SK-N-SH (cell line): ENCODE measurements at regions not wholly inside any gene's neighbourhood (a gene's known extent, or its start where the extent isn't known, plus 50 kb on each side); places are given as distances from the start of the nearest gene placed in this dataset.
A peak's percentile ranks its signal among the peaks of the same experiment; 100 is the strongest.

ENCODE experiments used
- CTCF ChIA-PET: fragments of 300-600, 350-600 bp; formaldehyde crosslinking; extraction: SDS; loops from one replicate; lab custom pipeline; 2021; lab: Yijun Ruan, JAX
- POLR2A ChIA-PET: fragments of 350-600 bp; sonication (Branson Sonifier 250); formaldehyde crosslinking; extraction: SDS; loops from one replicate; lab custom pipeline; 2020; ENCODE audit warnings: antibody characterized with exemption, inconsistent platforms; lab: Yijun Ruan, JAX
- DNase-seq: peaks from one replicate; pipeline ENCODE4 v3.0.0; 2012
- H2AFZ ChIP-seq: fragments of 200-600 bp; sonication (generic); 2 replicates; pipeline ENCODE4 v1.8.1; 2016; ENCODE audit warnings: antibody characterized with exemption, mild to moderate bottlenecking, low read depth
- H3F3A ChIP-seq: fragments of 200-600 bp; sonication (generic); replicated peaks from 2 replicates; pipeline ENCODE3; 2016; ENCODE audit warnings: antibody characterized with exemption, mild to moderate bottlenecking; ENCODE audit not compliant: insufficient read depth
- H3K27ac ChIP-seq, 2 experiments: fragments of 200-500 bp in 1 of 2; fragments of 200-600 bp in 1 of 2; sonication (Bioruptor generic) in 1 of 2; sonication (generic), shearing (Covaris generic) in 1 of 2; 2 replicates each; pipeline versions ENCODE4 v1.5.1 to v1.6.1; 2014 to 2016; ENCODE audit warnings: low read depth in 2 of 2, inconsistent platforms in 1 of 2, low read length in 1 of 2, mild to moderate bottlenecking in 1 of 2, mixed read lengths in 1 of 2
- H3K27me3 ChIP-seq: fragments of 200-600 bp; sonication (generic), shearing (Covaris generic); 2 replicates; pipeline ENCODE4 v1.6.1; 2016; ENCODE audit warnings: mixed run types; ENCODE audit not compliant: insufficient read depth
- H3K36me3 ChIP-seq, 2 experiments: fragments of 200-500 bp in 1 of 2; fragments of 200-600 bp in 1 of 2; sonication (Bioruptor generic) in 1 of 2; sonication (generic) in 1 of 2; replicated peaks in 1 of 2; 2 replicates each; pipeline versions ENCODE3 to v1.5.1; 2014 to 2016; ENCODE audit warnings: low read length in 1 of 2, mild to moderate bottlenecking in 1 of 2; ENCODE audit not compliant: insufficient read depth in 2 of 2, control insufficient read depth in 1 of 2
- H3K4me1 ChIP-seq, 2 experiments: fragments of 200-500 bp in 1 of 2; fragments of 200-600 bp in 1 of 2; sonication (Bioruptor generic) in 1 of 2; sonication (generic), shearing (Covaris generic) in 1 of 2; 2 replicates each; pipeline versions ENCODE4 v1.5.1 to v1.6.1; 2014 to 2016; ENCODE audit warnings: low read depth in 1 of 2, low read length in 1 of 2, mixed run types in 1 of 2; ENCODE audit not compliant: insufficient read depth in 2 of 2, control insufficient read depth in 1 of 2
- H3K4me2 ChIP-seq: fragments of 200-600 bp; sonication (generic), shearing (Covaris generic); 2 replicates; pipeline ENCODE4 v1.6.1; 2017; ENCODE audit warnings: mixed run types
- H3K4me3 ChIP-seq, 2 experiments: fragments of 200-500 bp in 1 of 2; fragments of 200-600 bp in 1 of 2; sonication (Bioruptor generic) in 1 of 2; sonication (generic), shearing (Covaris generic) in 1 of 2; 2 replicates each; pipeline versions ENCODE4 v1.5.1 to v1.8.1; 2014 to 2016; ENCODE audit warnings: low read depth in 2 of 2, inconsistent platforms in 1 of 2, low read length in 1 of 2, mild to moderate bottlenecking in 1 of 2, mixed read lengths in 1 of 2, moderate library complexity in 1 of 2
- H3K79me2 ChIP-seq: fragments of 200-600 bp; sonication (generic); 2 replicates; pipeline ENCODE4 v1.8.1; 2017; ENCODE audit warnings: mild to moderate bottlenecking; ENCODE audit not compliant: insufficient read depth
- H3K9ac ChIP-seq: fragments of 200-600 bp; sonication (generic); 2 replicates; pipeline ENCODE4 v1.6.1; 2017; ENCODE audit warnings: mixed run types
- H3K9me2 ChIP-seq: fragments of 200-600 bp; sonication (generic); 2 replicates; pipeline ENCODE4 v1.6.1; 2017; ENCODE audit warnings: mixed run types
- H3K9me3 ChIP-seq: fragments of 200-600 bp; sonication (generic); 2 replicates; pipeline ENCODE4 v1.6.1; 2017; ENCODE audit warnings: mixed run types, mild to moderate bottlenecking, moderate library complexity
- H4K20me1 ChIP-seq: fragments of 200-600 bp; sonication (generic); 2 replicates; pipeline ENCODE4 v1.6.1; 2017; ENCODE audit warnings: mild to moderate bottlenecking, mixed run types; ENCODE audit not compliant: insufficient read depth
- GATA2 ChIP-seq: sonication (generic); formaldehyde crosslinking; IDR thresholded peaks from 2 replicates; pipeline ENCODE4 v1.5.0; 2020; ENCODE audit warnings: mild to moderate bottlenecking, missing genetic modification reagents
- JUND ChIP-seq: IDR thresholded peaks from 2 replicates; pipeline ENCODE4 v1.4.0; 2012
- MAX ChIP-seq: IDR thresholded peaks from 2 replicates; pipeline ENCODE4 v1.4.0; 2012; ENCODE audit warnings: low read depth
- POLR2AphosphoS5 ChIP-seq: IDR thresholded peaks from 2 replicates; pipeline ENCODE4 v1.6.1; 2012; ENCODE audit warnings: low read depth, low read length
- SMC3 ChIP-seq: IDR thresholded peaks from 2 replicates; pipeline ENCODE4 v1.6.1; 2012; ENCODE audit warnings: low read depth, low read length, improper control_type of control experiment
- TAF1 ChIP-seq: IDR thresholded peaks from 2 replicates; pipeline ENCODE4 v1.6.1; 2012; ENCODE audit warnings: low read depth, mild to moderate bottlenecking, low read length, moderate library complexity, borderline replicate concordance
- TEAD4 ChIP-seq: IDR thresholded peaks from 2 replicates; pipeline ENCODE4 v1.4.0; 2012; ENCODE audit warnings: mild to moderate bottlenecking, borderline replicate concordance; ENCODE audit not compliant: insufficient read depth
- YY1 ChIP-seq: IDR thresholded peaks from 2 replicates; pipeline ENCODE4 v1.4.0; 2012; ENCODE audit warnings: low read depth, mild to moderate bottlenecking
- WGBS: methylation state at CpG from one replicate; pipeline ENCODE4 v1.1.6; 2017; ENCODE audit warnings: low lambda C conversion rate; 5-methylcytosine and 5-hydroxymethylcytosine counted together

GRCh38 chr15:58264053-58264971 is 126.1 kb downstream of the AQP9 start:
- POLR2A ChIA-PET: no interaction called here

GRCh38 chr15:58267051-58267450 is 128.9 kb downstream of the AQP9 start:
- 60% methylated on average over 1 of the region's 1 CpG for WGBS
- POLR2A ChIA-PET: no interaction called here
- no peak overlapping the region for H3K9ac ChIP-seq
- no peaks in the 10 kb centered on the region for H3F3A ChIP-seq
- CTCF ChIA-PET: interaction anchor here (1.2 to 2.3 kb wide), 2 partner anchors 39 to 283 kb away, joined by 3 to 9 read pairs; no protein-coding TSS in a partner anchor
- H3K4me2 ChIP-seq: no peak overlapping the region
- no peaks in the 10 kb centered on the region for H3K9me2 ChIP-seq
- TF ChIP-seq JUND: no peak
- TF ChIP-seq TAF1: no peak
- TF ChIP-seq SMC3: no peak
- TF ChIP-seq, all 33 proteins: peak for 0
- no peak for DNase-seq
- peaks cover 0 to 4% of the 10 kb centered on the region in 2 experiments; a peak in 2 of 4 replicates for H3K4me1 ChIP-seq
- no peaks in the 10 kb centered on the region for H3K9me3 ChIP-seq
- H3K27me3 ChIP-seq: peaks cover 10% of the 10 kb centered on the region; the same call in 1 of the 2 replicates
- H3K79me2 ChIP-seq: no peaks in the 10 kb centered on the region
- H2AFZ ChIP-seq: no peak overlapping the region
- H3K4me3 ChIP-seq: no peak overlapping the region
- H3K36me3 ChIP-seq: no peaks in the 10 kb centered on the region
- H3K27ac ChIP-seq: no peak overlapping the region
- no peaks in the 10 kb centered on the region for H4K20me1 ChIP-seq

More at GRCh38 chr15:58264053-58264971, 126.1 kb downstream of the AQP9 start:
- Histone ChIP-seq H2AFZ (no peak overlapping the region), H3K9me3 (no peaks in the 10 kb centered on the region), H4K20me1 (no peaks in the 10 kb centered on the region), H3K36me3 (no peaks in the 10 kb centered on the region), H3K27me3 (peaks cover 10% of the 10 kb centered on the region; the same call in 1 of the 2 replicates), H3K4me1 (peaks cover 0 to 9% of the 10 kb centered on the region in 2 experiments; a peak in 2 of 4 replicates), H3K27ac (peak overlapping the region in 1 of 2 experiments; percentile 16; a peak in 1 of 4 replicates), H3K79me2 (no peaks in the 10 kb centered on the region), H3F3A (no peaks in the 10 kb centered on the region), H3K9ac (no peak overlapping the region), H3K4me2 (no peak overlapping the region), H3K4me3 (no peak overlapping the region), H3K9me2 (no peaks in the 10 kb centered on the region)
- CTCF ChIA-PET: interaction anchor here (0.6 kb wide), 1 partner anchor 12 kb away, joined by 3 read pairs; no protein-coding TSS in a partner anchor
- TF ChIP-seq GATA2 (CRISPR knock-in tag) (peak; percentile 27; the same call in 1 of the 2 replicates), POLR2AphosphoS5 (no peak), MAX (no peak)
- DNase-seq: peak; percentile 34
- 75% methylated on average over 4 of the region's 4 CpGs for WGBS

- Histone ChIP-seq H3K9me2 (no peaks in the 10 kb centered on the region), H3F3A (no peaks in the 10 kb centered on the region), H3K36me3 (no peaks in the 10 kb centered on the region), H3K4me2 (no peak overlapping the region), H3K9me3 (no peaks in the 10 kb centered on the region), H2AFZ (no peak overlapping the region), H3K4me3 (no peak overlapping the region), H3K27ac (no peak overlapping the region), H3K9ac (no peak overlapping the region), H4K20me1 (no peaks in the 10 kb centered on the region), H3K27me3 (peaks cover 10% of the 10 kb centered on the region; the same call in 1 of the 2 replicates), H3K4me1 (peaks cover 0 to 4% of the 10 kb centered on the region in 2 experiments; a peak in 2 of 4 replicates), H3K79me2 (no peaks in the 10 kb centered on the region)
- POLR2A ChIA-PET: no interaction called here
- 54% methylated on average over 5 of the region's 5 CpGs for WGBS
- TF ChIP-seq SMC3 (no peak), JUND (no peak), YY1 (no peak), MAX (no peak), TEAD4 (no peak)
- no peak for DNase-seq
- CTCF ChIA-PET: interaction anchor here (0.7 to 2.0 kb wide), 12 partner anchors 10 to 502 kb away, joined by 3 to 9 read pairs (median 4); partner anchors contain the start of genes ADAM10 and MINDY2
Measured at GRCh38 chr15:58268746-58269267, 130.6 kb downstream of the AQP9 start.
